CD14-positive monocyte (primary cell): ENCODE measurements at regions not wholly inside any gene's neighbourhood (a gene's known extent, or its start where the extent isn't known, plus 50 kb on each side); places are given as distances from the start of the nearest gene placed in this dataset.

Experiments
- DNase-seq, 3 donors: peaks; one replicate each; pipeline ENCODE4 v3.0.0-alpha.2; 2011 to 2022
- H2AFZ ChIP-seq: 2 replicates; pipeline ENCODE4 v1.6.0; 2012; ENCODE audit warnings: mild to moderate bottlenecking, low read depth, low read length, inconsistent platforms; ENCODE audit not compliant: insufficient read depth, poor library complexity, severe bottlenecking
- H3K27ac ChIP-seq, 2 donors: 1 replicate in 1 of 2; 2 replicates in 1 of 2; pipeline ENCODE4 v1.5.1; 2012 to 2013; ENCODE audit warnings: low read length in 2 of 2, control low read depth in 1 of 2, inconsistent platforms in 1 of 2, low read depth in 1 of 2, mild to moderate bottlenecking in 1 of 2
- H3K27me3 ChIP-seq, 2 donors: one replicate each; pipeline versions ENCODE4 v1.6.0 to v1.6.1; 2011 to 2013; ENCODE audit warnings: low read length in 2 of 2; ENCODE audit not compliant: control insufficient read depth in 2 of 2, insufficient read depth in 2 of 2
- H3K36me3 ChIP-seq, 2 donors: replicated peaks in 1 of 2; 1 replicate in 1 of 2; 2 replicates in 1 of 2; pipeline versions ENCODE4 v1.5.1 to v1.6.1; 2012 to 2013; ENCODE audit warnings: low read length in 2 of 2, control low read depth in 1 of 2, inconsistent platforms in 1 of 2, mild to moderate bottlenecking in 1 of 2; ENCODE audit not compliant: insufficient read depth in 2 of 2, control insufficient read depth in 1 of 2
- H3K4me1 ChIP-seq, 2 donors: 1 replicate in 1 of 2; 2 replicates in 1 of 2; pipeline versions ENCODE4 v1.5.1 to v1.6.1; 2012 to 2013; ENCODE audit warnings: low read length in 2 of 2, control low read depth in 1 of 2, inconsistent platforms in 1 of 2, mild to moderate bottlenecking in 1 of 2, moderate library complexity in 1 of 2; ENCODE audit not compliant: insufficient read depth in 2 of 2, control insufficient read depth in 1 of 2
- H3K4me2 ChIP-seq: replicated peaks from 2 replicates; pipeline ENCODE3; 2012; ENCODE audit warnings: low read length, moderate library complexity, mild to moderate bottlenecking; ENCODE audit not compliant: poor library complexity, severe bottlenecking; ENCODE audit errors: extremely low read depth
- H3K4me3 ChIP-seq, 3 experiments: fragments of 200-600 bp in 1 of 3; sonication (generic) in 1 of 3; replicated peaks in 1 of 3; 1 replicate in 2 of 3; 2 replicates in 1 of 3; pipeline ENCODE4 v1.5.1; 2011 to 2013; ENCODE audit warnings: low read length in 3 of 3, mild to moderate bottlenecking in 3 of 3, control low read depth in 2 of 3, low read depth in 2 of 3, inconsistent platforms in 1 of 3, moderate library complexity in 1 of 3
- H3K79me2 ChIP-seq: 2 replicates; pipeline ENCODE4 v1.6.0; 2012; ENCODE audit warnings: mild to moderate bottlenecking, control low read depth, inconsistent platforms, low read length, moderate library complexity; ENCODE audit not compliant: insufficient read depth
- H3K9ac ChIP-seq: 2 replicates; pipeline ENCODE4 v1.6.0; 2017; ENCODE audit warnings: low read length, mild to moderate bottlenecking; ENCODE audit not compliant: insufficient read depth, poor library complexity, severe bottlenecking
- H3K9me3 ChIP-seq, 2 donors: replicated peaks in 1 of 2; 1 replicate in 1 of 2; 2 replicates in 1 of 2; pipeline versions ENCODE4 v1.5.1 to v1.6.1; 2012 to 2013; ENCODE audit warnings: low read length in 2 of 2, control low read depth in 1 of 2; ENCODE audit not compliant: control insufficient read depth in 1 of 2, insufficient read depth in 1 of 2
- H4K20me1 ChIP-seq: 2 replicates; pipeline ENCODE4 v1.6.0; 2012; ENCODE audit warnings: mild to moderate bottlenecking, low read length, control low read depth, moderate library complexity; ENCODE audit not compliant: insufficient read depth
- H3K27ac Mint-ChIP-seq, 7 donors: one replicate each; pipeline ENCODE4 v1.8.0; 2020; ENCODE audit warnings: mild to moderate bottlenecking in 7 of 7, mixed read lengths in 7 of 7, moderate library complexity in 6 of 7, inconsistent platforms in 2 of 7
- H3K27me3 Mint-ChIP-seq, 3 donors: one replicate each; pipeline ENCODE4 v1.8.0; 2021 to 2022; ENCODE audit warnings: low read depth in 3 of 3, mild to moderate bottlenecking in 3 of 3, mixed read lengths in 3 of 3, moderate library complexity in 3 of 3, inconsistent platforms in 1 of 3
- H3K36me3 Mint-ChIP-seq, 2 donors: one replicate each; pipeline ENCODE4 v1.8.0; 2020; ENCODE audit warnings: mixed read lengths in 2 of 2, inconsistent platforms in 1 of 2, mild to moderate bottlenecking in 1 of 2
- H3K4me1 Mint-ChIP-seq: one replicate; pipeline ENCODE4 v1.8.0; 2020; ENCODE audit warnings: mild to moderate bottlenecking, mixed read lengths
- H3K4me3 Mint-ChIP-seq, 2 donors: one replicate each; pipeline ENCODE4 v1.8.0; 2020; ENCODE audit warnings: mild to moderate bottlenecking in 2 of 2, mixed read lengths in 2 of 2, moderate library complexity in 1 of 2
- H3K9me3 Mint-ChIP-seq, 7 donors: one replicate each; pipeline ENCODE4 v1.8.0; 2020 to 2022; ENCODE audit warnings: mixed read lengths in 7 of 7, mild to moderate bottlenecking in 6 of 7, moderate library complexity in 6 of 7, inconsistent platforms in 2 of 7
- WGBS: methylation state at CpG from one replicate; pipeline ENCODE4 v1.1.5; 2013; ENCODE audit warnings: missing lambda C conversion rate; ENCODE audit not compliant: insufficient coverage; 5-methylcytosine and 5-hydroxymethylcytosine counted together
- intact Hi-C, 2 donors: fragments of 100-400 bp; cut with micrococcal nuclease; formaldehyde crosslinking; loops; one replicate each; pipeline versions ENCODE4 v1.15.0 to v1.15.1; 2023
- TF ChIP-seq, protein P1 (sequence below): fragments of 200-600 bp; IDR thresholded peaks from one replicate; pipeline ENCODE4 v1.8.0; 2022; ENCODE audit warnings: antibody characterized with exemption, mild to moderate bottlenecking

DNA sequence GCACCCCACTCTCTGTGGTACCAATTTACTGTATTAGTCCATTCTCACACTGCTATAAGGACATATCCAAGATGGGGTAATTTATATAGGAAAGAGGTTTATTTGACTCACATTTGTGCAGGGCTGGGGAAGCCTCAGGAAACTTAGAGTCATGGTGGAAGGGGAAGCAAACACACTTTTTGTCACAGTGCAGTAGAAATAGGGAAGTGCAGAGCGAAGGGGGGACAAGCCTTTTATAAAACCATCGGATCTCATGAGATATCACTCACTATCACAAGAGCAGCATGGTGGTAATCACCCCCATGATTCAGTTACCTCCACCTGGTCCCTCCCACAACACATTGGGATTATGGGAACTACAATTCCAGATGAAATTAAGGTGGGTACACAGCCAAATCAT lies 766.9 kb upstream of the PCDH10 start:
- no CpG with 5 or more reads among the region's 2 CpGs for WGBS
- no peaks in the 10 kb centered on the region for H3K9me3 ChIP-seq
- H3K4me3 ChIP-seq: no peak overlapping the region
- Mint-ChIP-seq H3K36me3 (no peaks in the 10 kb centered on the region), H3K4me3 (no peak overlapping the region), H3K27ac (no peak overlapping the region), H3K27me3 (no peaks in the 10 kb centered on the region), H3K9me3 (peaks cover 0 to 7% (median 4%) of the 10 kb centered on the region in 7 donors), H3K4me1 (no peaks in the 10 kb centered on the region)
- H4K20me1 ChIP-seq: no peaks in the 10 kb centered on the region
- H3K79me2 ChIP-seq: no peaks in the 10 kb centered on the region
- TF ChIP-seq, protein P1, sequence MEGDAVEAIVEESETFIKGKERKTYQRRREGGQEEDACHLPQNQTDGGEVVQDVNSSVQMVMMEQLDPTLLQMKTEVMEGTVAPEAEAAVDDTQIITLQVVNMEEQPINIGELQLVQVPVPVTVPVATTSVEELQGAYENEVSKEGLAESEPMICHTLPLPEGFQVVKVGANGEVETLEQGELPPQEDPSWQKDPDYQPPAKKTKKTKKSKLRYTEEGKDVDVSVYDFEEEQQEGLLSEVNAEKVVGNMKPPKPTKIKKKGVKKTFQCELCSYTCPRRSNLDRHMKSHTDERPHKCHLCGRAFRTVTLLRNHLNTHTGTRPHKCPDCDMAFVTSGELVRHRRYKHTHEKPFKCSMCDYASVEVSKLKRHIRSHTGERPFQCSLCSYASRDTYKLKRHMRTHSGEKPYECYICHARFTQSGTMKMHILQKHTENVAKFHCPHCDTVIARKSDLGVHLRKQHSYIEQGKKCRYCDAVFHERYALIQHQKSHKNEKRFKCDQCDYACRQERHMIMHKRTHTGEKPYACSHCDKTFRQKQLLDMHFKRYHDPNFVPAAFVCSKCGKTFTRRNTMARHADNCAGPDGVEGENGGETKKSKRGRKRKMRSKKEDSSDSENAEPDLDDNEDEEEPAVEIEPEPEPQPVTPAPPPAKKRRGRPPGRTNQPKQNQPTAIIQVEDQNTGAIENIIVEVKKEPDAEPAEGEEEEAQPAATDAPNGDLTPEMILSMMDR: no peak
- intact Hi-C loops: no loop called here
- no peaks in the 10 kb centered on the region for H3K27me3 ChIP-seq
- H3K36me3 ChIP-seq: no peaks in the 10 kb centered on the region
- no peaks in the 10 kb centered on the region for H3K4me1 ChIP-seq
- H3K9ac ChIP-seq: no peak overlapping the region
- no peak overlapping the region for H2AFZ ChIP-seq
- H3K4me2 ChIP-seq: no peak overlapping the region
- DNase-seq: no peak
- H3K27ac ChIP-seq: no peak overlapping the region

DNA sequence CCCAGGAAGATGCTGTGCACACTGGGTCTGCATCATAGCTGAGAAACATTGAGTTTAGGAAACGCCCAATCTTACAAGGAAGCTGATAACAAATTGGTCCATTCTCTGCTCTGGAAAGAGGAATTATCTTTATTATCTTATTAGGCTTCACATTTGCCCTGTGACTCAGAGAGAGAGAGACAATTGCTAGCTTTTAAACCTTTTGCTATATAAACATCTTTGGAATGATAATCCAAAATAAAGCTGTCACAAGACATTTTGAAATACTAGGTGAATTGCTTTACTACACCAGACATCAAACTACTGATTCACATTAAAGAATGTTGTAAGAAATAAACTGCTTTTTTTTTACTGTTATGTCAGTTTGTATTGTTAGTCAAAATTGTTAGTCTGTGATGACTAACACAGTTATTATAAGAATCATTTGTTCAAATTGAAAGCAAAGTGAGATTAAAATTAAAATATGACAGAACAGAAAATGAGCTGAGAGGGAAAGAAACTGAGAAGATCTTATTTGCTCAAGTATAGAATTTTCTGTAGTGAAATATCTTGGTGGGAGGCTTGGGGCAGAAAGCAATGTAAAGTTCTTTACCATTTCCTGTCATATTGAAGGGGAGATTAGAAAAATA lies 765.4 kb upstream of the PCDH10 start:
- no peak overlapping the region for H3K27ac Mint-ChIP-seq
- Histone ChIP-seq H3K79me2 (no peaks in the 10 kb centered on the region), H2AFZ (no peak overlapping the region), H3K4me2 (no peak overlapping the region), H3K9me3 (no peaks in the 10 kb centered on the region), H3K27ac (no peak overlapping the region), H3K4me1 (no peaks in the 10 kb centered on the region), H3K36me3 (no peaks in the 10 kb centered on the region), H3K27me3 (no peaks in the 10 kb centered on the region), H3K9ac (no peak overlapping the region), H4K20me1 (no peaks in the 10 kb centered on the region), H3K4me3 (no peak overlapping the region)
- H3K36me3 Mint-ChIP-seq: no peaks in the 10 kb centered on the region
- H3K4me1 Mint-ChIP-seq: no peaks in the 10 kb centered on the region
- TF ChIP-seq, protein P1: no peak
- no peaks in the 10 kb centered on the region for H3K27me3 Mint-ChIP-seq
- DNase-seq: no peak
- intact Hi-C loops: no loop called here
- H3K4me3 Mint-ChIP-seq: no peak overlapping the region
- WGBS: no CpG with 5 or more reads among the region's 1 CpG
- H3K9me3 Mint-ChIP-seq: peaks cover 0 to 7% (median 4%) of the 10 kb centered on the region in 7 donors
